ENCODE measurements at regions not wholly inside any gene's neighbourhood (a gene's known extent, or its start where the extent isn't known, plus 50 kb on each side); places are given as distances from the start of the nearest gene placed in this dataset.

GRCh38 chr5:162990856-162991497 is 446.4 kb upstream of the CCNG1 start:
- H3K27ac Mint-ChIP-seq: no peak overlapping the region
- no peak for TF ChIP-seq CTCF (IDR thresholded peaks at IDR 0.05)
- H3K9me3 Mint-ChIP-seq: peaks cover 14 to 18% of the 10 kb centered on the region in 2 donors
- Histone ChIP-seq H3K9me3 (ENCODE audit: control insufficient read depth, insufficient read depth, low read length) (peaks cover 3% of the 10 kb centered on the region), H3K27me3 (ENCODE audit: control insufficient read depth, insufficient read depth, low read length) (no peaks in the 10 kb centered on the region), H3K4me3 (ENCODE audit: low read length) (no peak overlapping the region), H3K36me3 (ENCODE audit: control insufficient read depth, insufficient read depth, low read length) (no peaks in the 10 kb centered on the region), H3K4me1 (ENCODE audit: control insufficient read depth, insufficient read depth, low read length) (no peaks in the 10 kb centered on the region), H3K27ac (ENCODE audit: low read length) (no peak overlapping the region)
- H3K27me3 Mint-ChIP-seq (ENCODE audit: low read depth in 2 of 2): no peaks in the 10 kb centered on the region
- intact Hi-C loops (cut with micrococcal nuclease): no loop called here
- WGBS (ENCODE audit: insufficient coverage): no CpG with 5 or more reads among the region's 2 CpGs
- no peaks in the 10 kb centered on the region for H3K4me1 Mint-ChIP-seq
- no peak overlapping the region for H3K4me3 Mint-ChIP-seq
- ATAC-seq (no peak), DNase-seq (no peak)
- H3K36me3 Mint-ChIP-seq: no peaks in the 10 kb centered on the region

- Histone ChIP-seq H3K27ac (ENCODE audit: low read length) (no peak overlapping the region), H3K27me3 (ENCODE audit: control insufficient read depth, insufficient read depth, low read length) (no peaks in the 10 kb centered on the region), H3K4me3 (ENCODE audit: low read length) (no peak overlapping the region), H3K4me1 (ENCODE audit: control insufficient read depth, insufficient read depth, low read length) (no peaks in the 10 kb centered on the region), H3K36me3 (ENCODE audit: control insufficient read depth, insufficient read depth, low read length) (no peaks in the 10 kb centered on the region), H3K9me3 (ENCODE audit: control insufficient read depth, insufficient read depth, low read length) (no peaks in the 10 kb centered on the region)
- peaks cover 3 to 11% of the 10 kb centered on the region in 2 donors for H3K9me3 Mint-ChIP-seq
- WGBS (ENCODE audit: insufficient coverage): 97% methylated on average over 3 of the region's 4 CpGs
- intact Hi-C loops (cut with micrococcal nuclease): no loop called here
- no peaks in the 10 kb centered on the region for H3K4me1 Mint-ChIP-seq
- no peak overlapping the region for H3K27ac Mint-ChIP-seq
- H3K36me3 Mint-ChIP-seq: no peaks in the 10 kb centered on the region
- H3K27me3 Mint-ChIP-seq (ENCODE audit: low read depth in 2 of 2): no peaks in the 10 kb centered on the region
- DNase-seq: no peak
- TF ChIP-seq CTCF (IDR thresholded peaks at IDR 0.05): no peak
- no peak overlapping the region for H3K4me3 Mint-ChIP-seq
- no peak for ATAC-seq
Observed at GRCh38 chr5:162995568-162995967, 441.8 kb upstream of the CCNG1 start.

GRCh38 chr5:162996053-162996452 is 441.3 kb upstream of the CCNG1 start:
- TF ChIP-seq CTCF (IDR thresholded peaks at IDR 0.05): no peak
- H3K27me3 ChIP-seq (ENCODE audit: control insufficient read depth, insufficient read depth, low read length): no peaks in the 10 kb centered on the region
- no peaks in the 10 kb centered on the region for H3K27me3 Mint-ChIP-seq (ENCODE audit: low read depth in 2 of 2)
- H3K4me1 Mint-ChIP-seq: no peaks in the 10 kb centered on the region
- H3K36me3 Mint-ChIP-seq: no peaks in the 10 kb centered on the region
- intact Hi-C loops (cut with micrococcal nuclease): no loop called here
- peaks cover 3 to 11% of the 10 kb centered on the region in 2 donors for H3K9me3 Mint-ChIP-seq
- no peaks in the 10 kb centered on the region for H3K9me3 ChIP-seq (ENCODE audit: control insufficient read depth, insufficient read depth, low read length)
- ATAC-seq (no peak), DNase-seq (no peak)
- H3K4me3 ChIP-seq (ENCODE audit: low read length): no peak overlapping the region
- no peak overlapping the region for H3K4me3 Mint-ChIP-seq
- H3K36me3 ChIP-seq (ENCODE audit: control insufficient read depth, insufficient read depth, low read length): no peaks in the 10 kb centered on the region
- H3K4me1 ChIP-seq (ENCODE audit: control insufficient read depth, insufficient read depth, low read length): no peaks in the 10 kb centered on the region
- H3K27ac Mint-ChIP-seq: no peak overlapping the region
- H3K27ac ChIP-seq (ENCODE audit: low read length): no peak overlapping the region
- WGBS (ENCODE audit: insufficient coverage): no CpG with 5 or more reads among the region's 1 CpG

GRCh38 chr5:163005949-163006348 is 431.4 kb upstream of the CCNG1 start:
- H3K27me3 ChIP-seq (ENCODE audit: control insufficient read depth, insufficient read depth, low read length): no peaks in the 10 kb centered on the region
- H3K9me3 ChIP-seq (ENCODE audit: control insufficient read depth, insufficient read depth, low read length): no peaks in the 10 kb centered on the region
- 50% methylated on average over 1 of the region's 1 CpG for WGBS (ENCODE audit: insufficient coverage)
- DNase-seq (no peak), ATAC-seq (no peak)
- no peaks in the 10 kb centered on the region for H3K4me1 ChIP-seq (ENCODE audit: control insufficient read depth, insufficient read depth, low read length)
- intact Hi-C loops (cut with micrococcal nuclease): no loop called here
- no peaks in the 10 kb centered on the region for H3K27me3 Mint-ChIP-seq (ENCODE audit: low read depth in 2 of 2)
- no peak for TF ChIP-seq CTCF (IDR thresholded peaks at IDR 0.05)
- no peaks in the 10 kb centered on the region for H3K4me1 Mint-ChIP-seq
- peaks cover 6% of the 10 kb centered on the region for H3K36me3 Mint-ChIP-seq
- H3K36me3 ChIP-seq (ENCODE audit: control insufficient read depth, insufficient read depth, low read length): no peaks in the 10 kb centered on the region
- no peak overlapping the region for H3K27ac ChIP-seq (ENCODE audit: low read length)
- peaks cover 10% of the 10 kb centered on the region in 2 donors for H3K9me3 Mint-ChIP-seq
- no peak overlapping the region for H3K27ac Mint-ChIP-seq
- no peak overlapping the region for H3K4me3 Mint-ChIP-seq
- no peak overlapping the region for H3K4me3 ChIP-seq (ENCODE audit: low read length)

All from natural killer cell (primary cell).